VCaP (cell line): ENCODE measurements at regions not wholly inside any gene's neighbourhood (a gene's known extent, or its start where the extent isn't known, plus 50 kb on each side); places are given as distances from the start of the nearest gene placed in this dataset.

Experiments used
- H3K27ac ChIP-seq: fragments of 450-650 bp; 2 replicates; pipeline ENCODE4 v1.5.1; 2017
- TF ChIP-seq, protein P1 (sequence below): fragments of 450-650 bp; conservative IDR thresholded peaks from 2 replicates; pipeline ENCODE4 v1.5.1; 2017; ENCODE audit warnings: mild to moderate bottlenecking, moderate library complexity

DNA sequence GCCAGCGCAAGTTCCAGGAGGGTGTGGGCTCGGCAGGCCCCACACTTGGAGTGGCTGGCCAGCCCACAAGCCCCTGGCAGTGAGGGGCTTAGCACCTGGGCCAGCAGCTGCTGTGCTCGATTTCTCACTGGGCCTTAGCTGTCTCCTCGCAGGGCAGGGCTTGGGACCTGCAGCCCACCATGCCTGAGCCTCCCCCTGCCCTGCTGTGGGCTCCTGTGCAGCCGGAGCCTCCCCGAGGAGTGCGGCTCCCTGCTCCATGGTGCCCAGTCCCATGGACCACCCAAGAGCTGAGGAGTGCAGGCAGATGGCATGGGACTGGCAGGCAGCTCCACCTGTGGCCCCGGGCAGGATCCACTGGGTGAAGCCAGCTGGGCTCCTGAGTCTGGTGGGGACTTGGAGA is 139.2 kb upstream of the CXCL13 start:
- no peak overlapping the region for H3K27ac ChIP-seq
- TF ChIP-seq, protein P1, sequence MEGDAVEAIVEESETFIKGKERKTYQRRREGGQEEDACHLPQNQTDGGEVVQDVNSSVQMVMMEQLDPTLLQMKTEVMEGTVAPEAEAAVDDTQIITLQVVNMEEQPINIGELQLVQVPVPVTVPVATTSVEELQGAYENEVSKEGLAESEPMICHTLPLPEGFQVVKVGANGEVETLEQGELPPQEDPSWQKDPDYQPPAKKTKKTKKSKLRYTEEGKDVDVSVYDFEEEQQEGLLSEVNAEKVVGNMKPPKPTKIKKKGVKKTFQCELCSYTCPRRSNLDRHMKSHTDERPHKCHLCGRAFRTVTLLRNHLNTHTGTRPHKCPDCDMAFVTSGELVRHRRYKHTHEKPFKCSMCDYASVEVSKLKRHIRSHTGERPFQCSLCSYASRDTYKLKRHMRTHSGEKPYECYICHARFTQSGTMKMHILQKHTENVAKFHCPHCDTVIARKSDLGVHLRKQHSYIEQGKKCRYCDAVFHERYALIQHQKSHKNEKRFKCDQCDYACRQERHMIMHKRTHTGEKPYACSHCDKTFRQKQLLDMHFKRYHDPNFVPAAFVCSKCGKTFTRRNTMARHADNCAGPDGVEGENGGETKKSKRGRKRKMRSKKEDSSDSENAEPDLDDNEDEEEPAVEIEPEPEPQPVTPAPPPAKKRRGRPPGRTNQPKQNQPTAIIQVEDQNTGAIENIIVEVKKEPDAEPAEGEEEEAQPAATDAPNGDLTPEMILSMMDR = no peak

DNA sequence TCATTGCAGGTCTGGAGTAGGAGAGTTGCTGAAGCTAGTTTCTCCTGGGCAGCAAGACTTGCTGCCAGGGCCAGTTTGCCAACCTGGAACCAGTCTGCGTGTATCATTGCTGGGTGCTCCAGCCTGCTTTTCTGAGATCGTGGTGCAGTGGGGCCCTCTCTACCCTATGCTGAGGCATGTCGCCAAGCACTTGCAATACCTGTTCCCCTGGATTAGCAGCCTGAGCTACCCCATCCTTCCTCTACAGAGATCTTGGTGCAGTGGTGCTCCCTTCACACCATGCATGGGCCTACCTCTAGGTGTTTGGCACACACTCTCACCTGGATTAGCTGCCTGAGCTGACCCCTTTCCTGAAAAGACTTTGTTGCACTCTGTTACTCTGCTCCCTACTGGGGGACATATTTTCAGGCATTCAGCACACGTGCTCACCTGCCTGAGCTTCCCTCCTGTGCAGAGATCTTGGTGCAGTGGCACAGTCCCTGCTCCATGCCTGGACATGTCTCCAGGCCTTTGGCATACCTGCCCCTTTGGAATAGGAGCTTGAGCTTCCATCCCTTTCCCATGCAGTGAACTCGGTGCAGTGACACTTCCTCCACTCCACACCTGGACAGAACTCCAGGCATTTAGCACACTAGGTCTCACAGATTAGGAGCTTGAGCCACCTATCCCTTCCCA is 133.7 kb upstream of the CXCL13 start:
- no peak overlapping the region; the same call in 1 of the 2 replicates for H3K27ac ChIP-seq
- TF ChIP-seq, protein P1 = no peak

DNA sequence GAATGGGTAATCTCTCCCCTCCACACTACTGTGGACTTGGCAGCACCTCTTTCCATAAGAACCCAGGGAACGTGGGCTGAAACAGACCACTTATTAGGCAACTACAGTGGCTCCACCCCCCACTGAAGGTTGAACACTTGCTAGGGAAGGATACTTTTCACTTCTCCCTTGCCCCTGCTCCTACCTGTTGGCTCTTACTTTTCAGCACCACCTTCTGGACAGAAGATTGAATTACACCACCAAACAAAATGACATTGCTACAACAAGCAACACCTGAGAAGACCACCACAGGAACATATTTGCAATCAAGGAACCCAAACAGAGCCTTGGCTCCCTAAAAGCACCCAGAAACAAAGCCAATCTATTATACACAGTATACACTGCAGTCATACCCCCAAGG is 132.1 kb upstream of the CXCL13 start:
- TF ChIP-seq, protein P1 = peak; percentile 68

DNA sequence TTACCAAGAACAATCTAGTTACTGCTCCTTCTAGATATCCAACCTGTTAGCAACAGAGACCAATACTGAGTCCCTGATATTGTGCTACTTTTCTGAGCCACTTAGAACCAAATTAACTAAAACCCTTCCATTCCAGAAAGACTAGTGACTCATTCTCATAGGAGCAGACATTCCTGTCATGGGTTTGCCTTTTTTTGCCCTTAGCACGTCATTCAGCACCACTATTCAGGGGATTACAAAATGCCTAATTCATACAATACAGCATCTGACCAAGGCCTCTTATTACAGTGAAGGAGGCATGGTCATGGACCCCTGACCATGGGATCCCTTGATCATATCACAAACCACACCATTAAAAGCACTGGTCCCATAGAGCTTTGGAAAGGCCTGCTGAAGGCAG is 123.8 kb upstream of the CXCL13 start:
- H3K27ac ChIP-seq = no peak overlapping the region
- TF ChIP-seq, protein P1 = no peak

More for the DNA sequence above, 132.1 kb upstream of the CXCL13 start:
- no peak overlapping the region for H3K27ac ChIP-seq

DNA sequence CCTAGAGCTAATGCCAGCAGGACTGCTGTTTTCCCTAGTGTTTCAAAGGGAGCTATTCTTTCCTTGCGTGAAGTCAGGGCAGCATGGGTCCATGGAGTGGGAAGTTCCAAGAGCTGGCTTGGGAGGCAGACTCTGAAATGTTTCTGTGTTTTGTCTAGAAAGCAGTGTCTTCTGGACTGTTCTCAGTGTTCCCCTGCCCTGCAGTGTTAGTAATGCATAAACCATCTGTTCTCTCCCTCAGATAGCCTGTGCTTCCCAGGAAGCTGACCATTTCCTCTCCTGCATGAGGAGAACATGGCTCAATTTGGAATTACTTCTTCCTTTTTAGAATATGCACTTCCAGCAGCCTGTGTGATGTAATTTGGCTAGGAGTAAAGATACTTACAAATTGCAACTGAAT is 116.7 kb upstream of the CXCL13 start:
- no peak overlapping the region for H3K27ac ChIP-seq
- TF ChIP-seq, protein P1 = no peak

DNA sequence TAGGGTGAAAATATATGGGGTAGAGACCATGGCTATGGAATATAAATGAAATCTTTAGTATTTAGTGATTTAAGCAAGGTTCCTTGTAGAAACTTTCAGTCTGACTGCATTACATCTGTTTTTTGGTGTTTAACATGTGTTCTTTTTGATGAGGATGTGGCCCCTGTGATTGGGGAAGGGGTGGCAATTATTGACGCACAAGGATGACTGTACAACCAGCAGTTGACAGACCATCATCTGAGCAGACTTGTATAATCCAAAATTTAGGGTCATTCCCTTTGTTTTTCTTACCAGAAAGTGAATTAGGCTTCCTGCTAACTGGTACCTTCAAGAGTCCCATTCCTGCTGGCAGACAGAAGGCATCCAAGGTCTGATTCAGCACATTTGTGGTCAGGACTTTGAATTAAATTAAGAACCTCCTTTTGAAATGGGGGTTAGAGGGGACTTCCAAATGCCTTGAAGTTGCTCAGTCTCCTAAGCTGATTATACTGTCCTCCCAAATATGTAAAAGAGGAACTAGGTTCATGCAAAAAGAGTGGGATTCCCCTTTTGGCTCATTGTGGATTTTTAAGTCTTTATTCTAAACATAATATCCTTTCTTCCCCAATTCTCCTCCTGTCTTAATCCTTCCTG is 112.4 kb upstream of the CXCL13 start:
- H3K27ac ChIP-seq = peak overlapping the region; percentile 44; the same call in 1 of the 2 replicates

DNA sequence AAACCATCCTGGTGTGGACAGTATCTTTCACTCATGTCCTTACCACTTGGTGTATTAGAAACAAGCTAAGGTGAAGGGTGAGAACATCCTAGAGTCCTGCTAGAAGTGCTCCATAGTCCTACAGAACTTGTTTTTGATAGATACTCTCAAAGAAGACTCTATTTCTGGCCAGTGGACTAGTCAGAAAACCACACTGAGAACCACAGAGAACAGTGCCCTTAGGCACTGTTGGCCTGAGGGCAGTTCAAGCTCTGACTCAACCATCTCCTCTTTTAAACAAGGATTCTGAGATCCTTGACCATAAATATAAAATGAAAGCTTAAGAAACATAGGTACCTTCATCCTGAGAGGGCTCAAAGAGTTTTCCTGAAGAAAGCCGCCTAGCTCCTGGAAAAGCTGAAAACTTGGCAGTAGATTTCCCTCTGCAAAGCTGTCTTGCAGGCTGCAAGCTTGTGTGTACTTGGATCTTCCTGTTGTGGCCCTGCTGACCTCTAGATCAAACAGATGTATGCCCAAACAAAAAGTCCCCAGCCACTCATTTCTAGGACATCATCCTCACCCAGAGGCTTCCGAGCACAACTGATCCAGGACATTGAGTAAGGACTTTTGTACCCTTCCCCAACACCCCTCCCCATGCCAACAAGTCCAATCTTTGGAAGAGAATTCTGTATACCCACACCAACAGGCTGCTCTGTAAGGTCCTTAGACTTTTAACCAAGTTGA is 111.6 kb upstream of the CXCL13 start:
- TF ChIP-seq, protein P1 = no peak
- peak overlapping the region; percentile 44 for H3K27ac ChIP-seq

More for the DNA sequence above, 112.4 kb upstream of the CXCL13 start:
- TF ChIP-seq, protein P1 = no peak
